ENCODE measurements at regions not wholly inside any gene's neighbourhood (a gene's known extent, or its start where the extent isn't known, plus 50 kb on each side); places are given as distances from the start of the nearest gene placed in this dataset.

GRCh38 chr2:239640676-239641578 is 240.1 kb upstream of the HDAC4 start:
- DNase-seq (ENCODE audit: extremely low read depth, low read depth, low spot score): no peak

GRCh38 chr2:239640210-239640609 is 239.4 kb upstream of the HDAC4 start:
- DNase-seq (ENCODE audit: extremely low read depth, low read depth, low spot score): no peak

GRCh38 chr2:239639421-239640185 is 238.8 kb upstream of the HDAC4 start:
- no peak for DNase-seq (ENCODE audit: extremely low read depth, low read depth, low spot score)

- no peak for DNase-seq (ENCODE audit: extremely low read depth, low read depth, low spot score)
Observed at GRCh38 chr2:239638376-239638775, 237.6 kb upstream of the HDAC4 start.

- no peak for DNase-seq (ENCODE audit: extremely low read depth, low read depth, low spot score)
Observed at GRCh38 chr2:239636808-239637207, 236.0 kb upstream of the HDAC4 start.

- DNase-seq (ENCODE audit: extremely low read depth, low read depth, low spot score): no peak
Observed at GRCh38 chr2:239634769-239635168, 233.9 kb upstream of the HDAC4 start.

- no peak for DNase-seq (ENCODE audit: extremely low read depth, low read depth, low spot score)
Observed at GRCh38 chr2:239630618-239631286, 229.9 kb upstream of the HDAC4 start.

GRCh38 chr2:239629926-239630617 is 229.3 kb upstream of the HDAC4 start:
- no peak for DNase-seq (ENCODE audit: extremely low read depth, low read depth, low spot score)

- DNase-seq (ENCODE audit: extremely low read depth, low read depth, low spot score): no peak
Observed at GRCh38 chr2:239626961-239627592, 226.3 kb upstream of the HDAC4 start.

GRCh38 chr2:239625971-239626734 is 225.3 kb upstream of the HDAC4 start:
- no peak for DNase-seq (ENCODE audit: extremely low read depth, low read depth, low spot score)

- DNase-seq (ENCODE audit: extremely low read depth, low read depth, low spot score): no peak
Observed at GRCh38 chr2:239625156-239625845, 224.5 kb upstream of the HDAC4 start.

- no peak for DNase-seq (ENCODE audit: extremely low read depth, low read depth, low spot score)
Observed at GRCh38 chr2:239621611-239622010, 220.8 kb upstream of the HDAC4 start.

GRCh38 chr2:239619369-239619768 is 218.5 kb upstream of the HDAC4 start:
- no peak for DNase-seq (ENCODE audit: extremely low read depth, low read depth, low spot score)

- DNase-seq (ENCODE audit: extremely low read depth, low read depth, low spot score): no peak
Observed at GRCh38 chr2:239616729-239617128, 215.9 kb upstream of the HDAC4 start.

GRCh38 chr2:239612133-239612532 is 211.3 kb upstream of the HDAC4 start:
- no peak for DNase-seq (ENCODE audit: extremely low read depth, low read depth, low spot score)

- no peak for DNase-seq (ENCODE audit: extremely low read depth, low read depth, low spot score)
Observed at GRCh38 chr2:239611222-239611795, 210.5 kb upstream of the HDAC4 start.

GRCh38 chr2:239610457-239611221 is 209.8 kb upstream of the HDAC4 start:
- DNase-seq (ENCODE audit: extremely low read depth, low read depth, low spot score): no peak

All from glomerular endothelial cell (primary cell).